Naive thymus-derived CD4-positive, alpha-beta T cell (primary cell): ENCODE measurements at regions not wholly inside any gene's neighbourhood (a gene's known extent, or its start where the extent isn't known, plus 50 kb on each side); places are given as distances from the start of the nearest gene placed in this dataset.

Experiments used
- ATAC-seq: fragments of 150-1000 bp; cut with Tn5 transposase; 2 replicates; pipeline ENCODE4 v1.10.0; 2021; ENCODE audit warnings: mild to moderate bottlenecking, moderate library complexity
- CTCF ChIA-PET: fragments of 350-600 bp; sonication (Branson Sonifier 250); formaldehyde crosslinking; loops from one replicate; lab custom pipeline; 2021; ENCODE audit warnings: antibody characterized with exemption; lab: Charles Lee
- POLR2A ChIA-PET: fragments of 350-600 bp; sonication (Branson Sonifier 250); formaldehyde crosslinking; loops from one replicate; lab custom pipeline; 2021; ENCODE audit warnings: antibody characterized with exemption, inconsistent platforms; lab: Charles Lee
- DNase-seq, 9 donors: peaks; one replicate each; pipeline versions ENCODE4 v3.0.0 to v3.0.0-alpha.2; 2020 to 2022; ENCODE audit warnings: mixed read lengths in 1 of 9
- H3K27ac ChIP-seq: one replicate; pipeline ENCODE4 v1.7.0; 2013; ENCODE audit warnings: mild to moderate bottlenecking, low read depth, low read length, moderate library complexity
- H3K27me3 ChIP-seq, 2 donors: one replicate each; pipeline ENCODE4 v1.7.0; 2013; ENCODE audit warnings: low read length in 2 of 2, mild to moderate bottlenecking in 2 of 2, moderate library complexity in 2 of 2; ENCODE audit not compliant: control insufficient read depth in 2 of 2, insufficient read depth in 2 of 2
- H3K36me3 ChIP-seq, 3 experiments: 1 replicate in 2 of 3; 2 replicates in 1 of 3; pipeline ENCODE4 v1.7.0; 2013; ENCODE audit warnings: low read length in 3 of 3, mild to moderate bottlenecking in 3 of 3, moderate library complexity in 1 of 3; ENCODE audit not compliant: insufficient read depth in 3 of 3, control insufficient read depth in 2 of 3
- H3K4me1 ChIP-seq, 2 donors: one replicate each; pipeline ENCODE4 v1.7.0; 2013; ENCODE audit warnings: low read length in 2 of 2, mild to moderate bottlenecking in 2 of 2, moderate library complexity in 1 of 2; ENCODE audit not compliant: control insufficient read depth in 2 of 2, insufficient read depth in 2 of 2
- H3K4me3 ChIP-seq: 2 replicates; pipeline ENCODE4 v1.7.0; 2013; ENCODE audit warnings: mild to moderate bottlenecking, low read length
- H3K9me3 ChIP-seq, 3 experiments: 1 replicate in 2 of 3; 2 replicates in 1 of 3; pipeline ENCODE4 v1.7.0; 2013; ENCODE audit warnings: low read length in 3 of 3; ENCODE audit not compliant: control insufficient read depth in 2 of 3
- H3K27ac Mint-ChIP-seq, 9 donors: one replicate each; pipeline ENCODE4 v1.8.0; 2020 to 2022; ENCODE audit warnings: mixed read lengths in 9 of 9, mild to moderate bottlenecking in 8 of 9, moderate library complexity in 5 of 9, inconsistent platforms in 2 of 9
- H3K27me3 Mint-ChIP-seq, 5 donors: one replicate each; pipeline ENCODE4 v1.8.0; 2021 to 2022; ENCODE audit warnings: mixed read lengths in 5 of 5, mild to moderate bottlenecking in 1 of 5
- H3K36me3 Mint-ChIP-seq, 5 donors: one replicate each; pipeline ENCODE4 v1.8.0; 2020 to 2022; ENCODE audit warnings: mixed read lengths in 5 of 5, mild to moderate bottlenecking in 3 of 5, inconsistent platforms in 1 of 5
- H3K4me1 Mint-ChIP-seq, 7 donors: one replicate each; pipeline ENCODE4 v1.8.0; 2020 to 2022; ENCODE audit warnings: mixed read lengths in 7 of 7, mild to moderate bottlenecking in 3 of 7, inconsistent platforms in 1 of 7
- H3K4me3 Mint-ChIP-seq, 10 donors: one replicate each; pipeline ENCODE4 v1.8.0; 2020 to 2022; ENCODE audit warnings: mild to moderate bottlenecking in 10 of 10, mixed read lengths in 10 of 10, moderate library complexity in 6 of 10, inconsistent platforms in 2 of 10
- H3K9me3 Mint-ChIP-seq, 11 donors: one replicate each; pipeline ENCODE4 v1.8.0; 2020 to 2022; ENCODE audit warnings: mixed read lengths in 11 of 11, mild to moderate bottlenecking in 4 of 11, inconsistent platforms in 1 of 11, moderate library complexity in 1 of 11
- intact Hi-C, 2 donors: fragments of 100-400 bp; cut with micrococcal nuclease; formaldehyde crosslinking; loops; one replicate each; pipeline ENCODE4 v1.15.1; 2023

DNA sequence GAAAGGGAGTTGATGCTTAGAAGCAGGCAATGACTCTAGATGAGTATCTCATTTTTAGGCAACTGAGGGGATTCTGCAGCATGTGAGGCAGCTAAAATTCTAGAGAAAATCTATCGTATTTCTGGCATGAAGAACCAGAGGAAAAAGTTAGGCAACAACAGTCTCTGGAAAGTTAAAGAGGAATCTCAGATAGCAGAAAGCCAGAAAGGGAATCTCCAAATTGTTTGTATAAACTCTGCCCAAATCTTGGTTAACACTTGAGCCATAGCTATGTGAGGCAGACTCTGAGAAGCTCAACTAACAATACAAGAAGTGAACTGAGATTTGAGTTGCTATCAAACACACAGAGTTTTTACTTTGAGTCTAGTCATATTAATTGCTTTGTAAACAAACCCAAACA lies 215.8 kb upstream of the FZD8 start:
- Histone ChIP-seq H3K9me3 (no peaks in the 10 kb centered on the region), H3K4me1 (no peaks in the 10 kb centered on the region), H3K27ac (no peak overlapping the region), H3K27me3 (no peaks in the 10 kb centered on the region), H3K36me3 (no peaks in the 10 kb centered on the region), H3K4me3 (no peak overlapping the region)
- POLR2A ChIA-PET: interaction anchor here (0.6 kb wide), 1 partner anchor 1040 kb away, joined by 5 read pairs; no protein-coding TSS in a partner anchor
- peaks cover 0 to 1% (median 0%) of the 10 kb centered on the region in 7 donors for H3K4me1 Mint-ChIP-seq
- ATAC-seq (no peak), DNase-seq (no peak)
- H3K36me3 Mint-ChIP-seq: no peaks in the 10 kb centered on the region
- intact Hi-C loops: no loop called here
- H3K27me3 Mint-ChIP-seq: peaks cover 0 to 3% (median 0%) of the 10 kb centered on the region in 5 donors
- peaks cover 0 to 16% (median 10%) of the 10 kb centered on the region in 11 donors for H3K9me3 Mint-ChIP-seq
- H3K27ac Mint-ChIP-seq: no peak overlapping the region
- no peak overlapping the region for H3K4me3 Mint-ChIP-seq
- CTCF ChIA-PET: no interaction called here

DNA sequence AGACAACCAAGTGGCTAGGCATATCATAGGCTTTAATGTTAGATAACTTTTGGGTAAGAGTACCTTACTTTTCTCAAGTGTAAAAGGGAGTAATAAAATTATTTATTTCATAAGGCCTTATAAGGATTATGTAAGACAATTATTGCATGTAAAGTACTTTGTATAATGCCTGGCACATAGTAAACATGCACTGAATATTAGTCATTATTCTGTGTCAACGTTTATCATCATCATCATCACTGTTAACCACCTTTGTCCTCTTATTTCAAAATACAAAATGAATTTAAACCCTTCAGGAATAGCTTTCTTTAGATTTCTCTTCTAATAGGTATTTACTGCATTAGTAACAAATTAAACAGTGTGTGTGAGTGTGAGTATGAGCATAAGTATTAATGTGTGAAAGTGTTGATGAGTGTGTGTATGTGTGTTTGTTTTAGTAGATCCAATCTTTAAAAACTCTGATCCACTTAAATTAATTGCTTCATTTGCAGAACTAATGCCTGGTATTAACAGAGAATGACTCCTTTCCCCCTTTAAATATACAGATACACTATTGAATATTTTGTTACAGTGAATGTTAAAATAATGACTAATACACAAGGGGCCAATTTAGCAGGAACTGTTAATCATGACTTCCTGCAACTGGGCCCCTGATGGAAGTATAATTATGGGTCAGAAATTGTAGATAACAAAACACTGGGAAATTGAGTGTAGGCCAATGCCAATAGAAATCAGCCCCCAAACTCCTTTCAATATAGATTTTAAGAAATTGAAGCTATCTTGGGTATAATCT lies 213.3 kb upstream of the FZD8 start:
- CTCF ChIA-PET: no interaction called here
- intact Hi-C loops: no loop called here
- ATAC-seq: no peak
- POLR2A ChIA-PET: no interaction called here
- Mint-ChIP-seq H3K4me3 (no peak overlapping the region), H3K27ac (no peak overlapping the region), H3K36me3 (no peaks in the 10 kb centered on the region), H3K4me1 (peaks cover 0 to 1% (median 0%) of the 10 kb centered on the region in 7 donors), H3K27me3 (peaks cover 0 to 5% (median 0%) of the 10 kb centered on the region in 5 donors), H3K9me3 (peaks cover 0 to 16% (median 9%) of the 10 kb centered on the region in 11 donors)
- no peak for DNase-seq
- no peaks in the 10 kb centered on the region for H3K27me3 ChIP-seq
- no peak overlapping the region for H3K4me3 ChIP-seq
- no peaks in the 10 kb centered on the region for H3K9me3 ChIP-seq
- no peaks in the 10 kb centered on the region for H3K36me3 ChIP-seq
- H3K27ac ChIP-seq: no peak overlapping the region
- no peaks in the 10 kb centered on the region for H3K4me1 ChIP-seq

DNA sequence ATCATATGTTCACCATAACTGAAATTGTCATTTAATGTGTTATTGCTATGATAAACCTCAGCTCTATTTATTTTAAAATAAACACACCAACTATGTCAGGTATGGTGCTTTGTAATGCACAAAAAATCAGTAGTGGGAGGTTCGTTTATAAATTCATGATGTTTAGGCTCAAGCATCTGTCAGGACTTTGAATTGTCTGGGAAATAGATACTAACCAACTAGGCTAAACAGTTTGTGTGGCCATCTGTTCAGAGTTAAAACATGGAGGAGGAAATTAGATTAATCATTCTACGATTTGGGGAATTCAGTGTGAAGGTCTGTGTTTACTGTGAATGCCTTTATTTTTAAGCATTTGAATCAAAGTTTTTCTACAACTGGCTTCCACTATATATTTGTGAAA lies 212.6 kb upstream of the FZD8 start:
- H3K4me1 ChIP-seq: no peaks in the 10 kb centered on the region
- Mint-ChIP-seq H3K9me3 (peaks cover 0 to 16% (median 9%) of the 10 kb centered on the region in 11 donors), H3K4me1 (peaks cover 0 to 1% (median 0%) of the 10 kb centered on the region in 7 donors), H3K36me3 (no peaks in the 10 kb centered on the region), H3K27me3 (peaks cover 0 to 5% (median 0%) of the 10 kb centered on the region in 5 donors), H3K27ac (no peak overlapping the region), H3K4me3 (no peak overlapping the region)
- H3K27ac ChIP-seq: no peak overlapping the region
- no peak for ATAC-seq
- no peaks in the 10 kb centered on the region for H3K27me3 ChIP-seq
- POLR2A ChIA-PET: no interaction called here
- H3K9me3 ChIP-seq: no peaks in the 10 kb centered on the region
- H3K4me3 ChIP-seq: no peak overlapping the region
- no peaks in the 10 kb centered on the region for H3K36me3 ChIP-seq
- intact Hi-C loops: no loop called here
- CTCF ChIA-PET: no interaction called here
- DNase-seq: no peak

DNA sequence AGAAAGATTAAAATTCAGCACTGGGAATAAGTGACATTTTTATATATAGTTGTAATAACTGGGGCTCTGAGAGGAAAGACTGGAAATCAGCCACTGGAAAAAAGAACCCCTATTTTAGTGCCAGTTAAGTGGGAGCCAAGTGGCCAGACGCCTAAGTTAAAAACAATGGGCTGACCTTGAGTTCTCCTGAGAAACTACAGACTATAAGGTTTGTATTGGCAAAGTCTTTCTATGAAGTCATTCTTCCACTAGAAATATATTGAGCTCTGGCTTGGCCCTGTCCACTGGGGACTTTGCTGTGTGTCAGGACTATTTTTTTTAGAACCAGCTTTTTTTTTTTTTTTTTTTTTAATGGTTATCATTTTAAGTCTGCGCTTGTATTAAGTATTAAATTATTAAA lies 210.6 kb upstream of the FZD8 start:
- Mint-ChIP-seq H3K27ac (no peak overlapping the region), H3K4me3 (no peak overlapping the region), H3K4me1 (peaks cover 0 to 1% (median 0%) of the 10 kb centered on the region in 7 donors), H3K27me3 (peaks cover 0 to 5% (median under 1%) of the 10 kb centered on the region in 5 donors), H3K9me3 (peaks cover 0 to 7% (median 3%) of the 10 kb centered on the region in 11 donors), H3K36me3 (no peaks in the 10 kb centered on the region)
- no peaks in the 10 kb centered on the region for H3K27me3 ChIP-seq
- ChIA-PET CTCF (no interaction called here), POLR2A (no interaction called here)
- intact Hi-C loops: no loop called here
- no peak overlapping the region for H3K27ac ChIP-seq
- H3K4me1 ChIP-seq: no peaks in the 10 kb centered on the region
- H3K4me3 ChIP-seq: no peak overlapping the region
- DNase-seq (no peak), ATAC-seq (no peak)
- no peaks in the 10 kb centered on the region for H3K9me3 ChIP-seq
- no peaks in the 10 kb centered on the region for H3K36me3 ChIP-seq

DNA sequence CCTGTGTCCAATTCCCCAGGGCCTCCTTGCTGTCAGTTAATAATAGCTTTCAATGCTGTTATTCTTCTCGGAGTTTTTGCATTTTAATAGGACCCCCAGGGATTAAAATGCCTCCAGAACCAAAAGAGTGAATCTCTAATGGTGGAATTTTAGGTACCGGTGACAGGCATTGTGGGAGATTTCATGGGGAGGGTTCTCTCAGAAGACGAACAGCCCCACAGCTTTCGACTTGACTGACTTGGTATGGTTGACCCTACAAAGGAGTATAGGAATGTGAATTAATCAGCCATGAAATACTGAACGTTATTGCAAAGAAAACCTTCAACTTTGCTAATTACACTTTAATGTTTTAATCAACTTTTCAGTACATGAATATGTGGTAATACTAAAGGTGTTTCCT lies 206.3 kb upstream of the FZD8 start:
- Mint-ChIP-seq H3K27me3 (peaks cover 0 to 6% (median 0%) of the 10 kb centered on the region in 5 donors), H3K4me1 (no peaks in the 10 kb centered on the region), H3K9me3 (peaks cover 0 to 9% (median 0%) of the 10 kb centered on the region in 11 donors), H3K36me3 (no peaks in the 10 kb centered on the region), H3K27ac (no peak overlapping the region), H3K4me3 (no peak overlapping the region)
- Histone ChIP-seq H3K4me1 (no peaks in the 10 kb centered on the region), H3K9me3 (no peaks in the 10 kb centered on the region), H3K27me3 (no peaks in the 10 kb centered on the region), H3K27ac (no peak overlapping the region), H3K36me3 (no peaks in the 10 kb centered on the region), H3K4me3 (no peak overlapping the region)
- DNase-seq (no peak), ATAC-seq (no peak)
- ChIA-PET CTCF (no interaction called here), POLR2A (no interaction called here)
- intact Hi-C loops: no loop called here

DNA sequence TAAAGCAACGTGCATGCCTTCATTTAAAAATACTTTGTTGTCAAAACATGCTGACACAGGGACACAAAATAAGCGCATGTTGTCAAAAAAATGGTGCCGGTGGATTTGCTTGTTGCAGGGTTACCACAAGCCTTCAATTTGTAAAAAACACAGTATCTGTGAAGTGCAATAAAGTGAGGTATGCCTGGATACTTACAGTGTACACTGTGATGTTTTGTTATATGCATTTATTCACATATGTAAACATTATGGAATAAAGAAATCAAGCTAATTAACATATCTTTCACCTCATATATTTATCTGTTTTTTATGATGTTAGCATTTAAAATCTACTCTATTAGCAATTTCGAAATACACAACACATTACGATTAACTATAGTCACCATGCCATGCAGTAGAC lies 202.6 kb upstream of the FZD8 start:
- CTCF ChIA-PET: no interaction called here
- no peak overlapping the region for H3K4me3 Mint-ChIP-seq
- DNase-seq: no peak
- intact Hi-C loops: no loop called here
- no peak for ATAC-seq
- H3K36me3 Mint-ChIP-seq: peaks cover 0 to 4% (median 0%) of the 10 kb centered on the region in 5 donors
- no peak overlapping the region for H3K4me3 ChIP-seq
- POLR2A ChIA-PET: interaction anchor here (0.6 kb wide), 1 partner anchor 1810 kb away, joined by 3 read pairs; no protein-coding TSS in a partner anchor
- no peaks in the 10 kb centered on the region for H3K4me1 Mint-ChIP-seq
- H3K4me1 ChIP-seq: no peaks in the 10 kb centered on the region
- H3K36me3 ChIP-seq: no peaks in the 10 kb centered on the region
- no peaks in the 10 kb centered on the region for H3K27me3 ChIP-seq
- H3K9me3 Mint-ChIP-seq: peaks cover 0 to 29% (median 5%) of the 10 kb centered on the region in 11 donors
- H3K9me3 ChIP-seq: no peaks in the 10 kb centered on the region
- no peak overlapping the region for H3K27ac Mint-ChIP-seq
- no peak overlapping the region for H3K27ac ChIP-seq
- H3K27me3 Mint-ChIP-seq: peaks cover 0 to 6% (median 0%) of the 10 kb centered on the region in 5 donors
